ENCODE measurements at regions not wholly inside any gene's neighbourhood (a gene's known extent, or its start where the extent isn't known, plus 50 kb on each side); places are given as distances from the start of the nearest gene placed in this dataset.

DNA sequence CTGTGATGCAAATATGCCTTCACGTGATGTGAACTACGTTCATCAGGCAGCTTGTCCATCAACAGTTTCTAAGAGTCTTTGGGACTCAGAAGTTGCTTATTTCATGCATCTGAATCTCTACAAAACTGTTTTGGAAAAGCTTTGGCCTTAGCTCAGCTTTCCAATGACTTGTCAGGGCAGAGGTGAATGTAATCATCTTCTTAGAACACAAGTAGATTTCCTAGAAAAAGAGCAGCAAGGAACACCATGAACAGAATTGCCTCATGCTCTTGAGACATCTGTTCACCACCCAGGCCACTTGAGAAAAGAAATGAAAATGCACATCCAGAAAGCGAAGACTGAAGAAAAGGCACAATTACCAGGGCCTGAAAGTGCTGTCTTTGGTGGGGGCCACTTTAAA, 105.8 kb upstream of the PDHA1 start:
- no peak for TF ChIP-seq CTCF (conservative IDR thresholded peaks at IDR 0.05 in 1 of 2, IDR thresholded peaks at IDR 0.05 in 1 of 2; ENCODE audit: extremely low read depth in 1 of 2, insufficient read depth in 1 of 2, low read depth in 1 of 2, low read length in 2 of 2)
- TF ChIP-seq EZH2 (IDR thresholded peaks at IDR 0.05; ENCODE audit: borderline replicate concordance, low read length) = no peak
